ENCODE measurements at regions not wholly inside any gene's neighbourhood (a gene's known extent, or its start where the extent isn't known, plus 50 kb on each side); places are given as distances from the start of the nearest gene placed in this dataset.

- TF ChIP-seq POLR2AphosphoS5 (IDR thresholded peaks at IDR 0.05; ENCODE audit: low read depth, low read length) (no peak), SIN3A (IDR thresholded peaks at IDR 0.05; ENCODE audit: borderline replicate concordance, insufficient read depth, low read length) (no peak), TAF1 (IDR thresholded peaks at IDR 0.05; ENCODE audit: borderline replicate concordance, insufficient read depth, low read length) (no peak), REST (IDR thresholded peaks at IDR 0.05; ENCODE audit: insufficient read depth in 1 of 2, low read depth in 2 of 2, low read length in 2 of 2) (no peak)
Observed at GRCh38 chr6:119627908-119628669, 278.5 kb upstream of the MAN1A1 start.

Data from PFSK-1 (cell line).